ENCODE measurements at regions not wholly inside any gene's neighbourhood (a gene's known extent, or its start where the extent isn't known, plus 50 kb on each side); places are given as distances from the start of the nearest gene placed in this dataset.

DNA sequence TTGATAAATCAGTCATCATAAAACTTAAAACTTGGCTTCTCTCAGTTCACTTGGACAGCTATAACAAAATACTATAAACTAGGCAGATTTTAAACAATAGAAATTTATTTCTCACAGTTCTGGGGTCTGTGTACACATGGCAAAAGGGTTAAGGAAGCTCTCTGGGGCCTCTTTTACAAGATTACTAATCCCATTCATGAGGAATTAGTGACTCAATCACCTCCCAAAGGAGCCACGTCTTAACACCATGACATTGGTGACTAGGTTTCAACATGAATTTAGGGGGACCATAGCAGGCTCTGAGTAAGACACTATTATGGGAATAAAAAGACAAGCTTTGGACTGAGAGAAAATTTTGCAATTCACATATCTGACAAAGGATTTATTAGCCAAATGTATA is 436.5 kb downstream of the PDZRN4 start:
- TF ChIP-seq, protein P1, sequence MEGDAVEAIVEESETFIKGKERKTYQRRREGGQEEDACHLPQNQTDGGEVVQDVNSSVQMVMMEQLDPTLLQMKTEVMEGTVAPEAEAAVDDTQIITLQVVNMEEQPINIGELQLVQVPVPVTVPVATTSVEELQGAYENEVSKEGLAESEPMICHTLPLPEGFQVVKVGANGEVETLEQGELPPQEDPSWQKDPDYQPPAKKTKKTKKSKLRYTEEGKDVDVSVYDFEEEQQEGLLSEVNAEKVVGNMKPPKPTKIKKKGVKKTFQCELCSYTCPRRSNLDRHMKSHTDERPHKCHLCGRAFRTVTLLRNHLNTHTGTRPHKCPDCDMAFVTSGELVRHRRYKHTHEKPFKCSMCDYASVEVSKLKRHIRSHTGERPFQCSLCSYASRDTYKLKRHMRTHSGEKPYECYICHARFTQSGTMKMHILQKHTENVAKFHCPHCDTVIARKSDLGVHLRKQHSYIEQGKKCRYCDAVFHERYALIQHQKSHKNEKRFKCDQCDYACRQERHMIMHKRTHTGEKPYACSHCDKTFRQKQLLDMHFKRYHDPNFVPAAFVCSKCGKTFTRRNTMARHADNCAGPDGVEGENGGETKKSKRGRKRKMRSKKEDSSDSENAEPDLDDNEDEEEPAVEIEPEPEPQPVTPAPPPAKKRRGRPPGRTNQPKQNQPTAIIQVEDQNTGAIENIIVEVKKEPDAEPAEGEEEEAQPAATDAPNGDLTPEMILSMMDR (IDR thresholded peaks at IDR 0.05; ENCODE audit: insufficient read depth, low read length) = no peak
- TF ChIP-seq POLR2AphosphoS5 (IDR thresholded peaks at IDR 0.05; ENCODE audit: low read depth) = no peak
- no peak for TF ChIP-seq GABPA (IDR thresholded peaks at IDR 0.05; ENCODE audit: low read depth)
- TF ChIP-seq, protein P2, sequence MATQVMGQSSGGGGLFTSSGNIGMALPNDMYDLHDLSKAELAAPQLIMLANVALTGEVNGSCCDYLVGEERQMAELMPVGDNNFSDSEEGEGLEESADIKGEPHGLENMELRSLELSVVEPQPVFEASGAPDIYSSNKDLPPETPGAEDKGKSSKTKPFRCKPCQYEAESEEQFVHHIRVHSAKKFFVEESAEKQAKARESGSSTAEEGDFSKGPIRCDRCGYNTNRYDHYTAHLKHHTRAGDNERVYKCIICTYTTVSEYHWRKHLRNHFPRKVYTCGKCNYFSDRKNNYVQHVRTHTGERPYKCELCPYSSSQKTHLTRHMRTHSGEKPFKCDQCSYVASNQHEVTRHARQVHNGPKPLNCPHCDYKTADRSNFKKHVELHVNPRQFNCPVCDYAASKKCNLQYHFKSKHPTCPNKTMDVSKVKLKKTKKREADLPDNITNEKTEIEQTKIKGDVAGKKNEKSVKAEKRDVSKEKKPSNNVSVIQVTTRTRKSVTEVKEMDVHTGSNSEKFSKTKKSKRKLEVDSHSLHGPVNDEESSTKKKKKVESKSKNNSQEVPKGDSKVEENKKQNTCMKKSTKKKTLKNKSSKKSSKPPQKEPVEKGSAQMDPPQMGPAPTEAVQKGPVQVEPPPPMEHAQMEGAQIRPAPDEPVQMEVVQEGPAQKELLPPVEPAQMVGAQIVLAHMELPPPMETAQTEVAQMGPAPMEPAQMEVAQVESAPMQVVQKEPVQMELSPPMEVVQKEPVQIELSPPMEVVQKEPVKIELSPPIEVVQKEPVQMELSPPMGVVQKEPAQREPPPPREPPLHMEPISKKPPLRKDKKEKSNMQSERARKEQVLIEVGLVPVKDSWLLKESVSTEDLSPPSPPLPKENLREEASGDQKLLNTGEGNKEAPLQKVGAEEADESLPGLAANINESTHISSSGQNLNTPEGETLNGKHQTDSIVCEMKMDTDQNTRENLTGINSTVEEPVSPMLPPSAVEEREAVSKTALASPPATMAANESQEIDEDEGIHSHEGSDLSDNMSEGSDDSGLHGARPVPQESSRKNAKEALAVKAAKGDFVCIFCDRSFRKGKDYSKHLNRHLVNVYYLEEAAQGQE (IDR thresholded peaks at IDR 0.05; ENCODE audit: insufficient replicate concordance, low read depth) = no peak
